K562 (cell line): ENCODE measurements at regions not wholly inside any gene's neighbourhood (a gene's known extent, or its start where the extent isn't known, plus 50 kb on each side); places are given as distances from the start of the nearest gene placed in this dataset.

ENCODE experiments used
- CEBPB ChIP-seq: fragments of 450-650 bp; IDR thresholded peaks from 2 replicates; pipeline ENCODE4 v1.6.1; 2016; ENCODE audit warnings: missing genetic modification characterization, missing compliant biosample characterization
- DACH1 ChIP-seq: fragments of 450-650 bp; IDR thresholded peaks from 2 replicates; pipeline ENCODE4 v1.6.1; 2018; ENCODE audit not compliant: partially characterized antibody
- E2F5 ChIP-seq: sonication (generic); formaldehyde crosslinking; IDR thresholded peaks from 2 replicates; pipeline ENCODE4 v1.8.0; 2022; ENCODE audit warnings: mild to moderate bottlenecking, missing genetic modification reagents
- EP300 ChIP-seq: IDR thresholded peaks from 2 replicates; pipeline ENCODE4 v1.6.1; 2012; ENCODE audit warnings: low read length, improper control_type of control experiment
- HDAC2 ChIP-seq: fragments of 450-650 bp; IDR thresholded peaks from 2 replicates; pipeline ENCODE4 v1.6.1; 2016; ENCODE audit warnings: mild to moderate bottlenecking
- KDM5B ChIP-seq: fragments of 200-600 bp; sonication (generic); IDR thresholded peaks from 2 replicates; pipeline ENCODE4 v1.6.1; 2012; ENCODE audit warnings: low read depth, mild to moderate bottlenecking, moderate library complexity, low read length, control low read depth, inconsistent platforms; ENCODE audit not compliant: insufficient replicate concordance
- MAFG ChIP-seq: fragments of 450-650 bp; conservative IDR thresholded peaks from 2 replicates; pipeline ENCODE4 v1.6.1; 2016; ENCODE audit warnings: missing genetic modification characterization, missing compliant biosample characterization
- MAFK ChIP-seq: IDR thresholded peaks from 2 replicates; pipeline ENCODE4 v1.6.1; 2011; ENCODE audit warnings: low read length, improper control_type of control experiment
- MBD2 ChIP-seq: sonication (generic); IDR thresholded peaks from 2 replicates; pipeline ENCODE4 v1.6.1; 2016; ENCODE audit warnings: low read depth, borderline replicate concordance
- MCM5 ChIP-seq: fragments of 450-650 bp; IDR thresholded peaks from 2 replicates; pipeline ENCODE4 v1.6.1; 2016; ENCODE audit warnings: low read depth
- MITF ChIP-seq: IDR thresholded peaks from 2 replicates; pipeline ENCODE4 v1.6.1; 2014; ENCODE audit warnings: antibody characterized with exemption
- MXI1 ChIP-seq: IDR thresholded peaks from 2 replicates; pipeline ENCODE4 v1.6.1; 2011; ENCODE audit warnings: low read depth, mild to moderate bottlenecking, improper control_type of control experiment, low read length
- NCOR1 ChIP-seq: fragments of 450-650 bp; IDR thresholded peaks from 2 replicates; pipeline ENCODE4 v1.6.1; 2016; ENCODE audit warnings: mild to moderate bottlenecking, moderate library complexity
- POLR2A ChIP-seq: fragments of 450-650 bp; conservative IDR thresholded peaks from 2 replicates; pipeline ENCODE4 v1.6.1; 2016
- POLR2G ChIP-seq: fragments of 200-400 bp; formaldehyde crosslinking; IDR thresholded peaks from 2 replicates; pipeline ENCODE4 v1.6.1; 2017; ENCODE audit warnings: low read depth, mild to moderate bottlenecking, antibody characterized with exemption, low read length, moderate library complexity
- PREB ChIP-seq: sonication (generic); formaldehyde crosslinking; IDR thresholded peaks from 2 replicates; pipeline ENCODE4 v1.8.1; 2023; ENCODE audit warnings: mild to moderate bottlenecking, missing genetic modification reagents
- SIN3B ChIP-seq: fragments of 450-650 bp; IDR thresholded peaks from 2 replicates; pipeline ENCODE4 v1.6.1; 2017; ENCODE audit warnings: low read depth, mild to moderate bottlenecking, moderate library complexity
- SNIP1 ChIP-seq: fragments of 450-650 bp; IDR thresholded peaks from 2 replicates; pipeline ENCODE4 v1.7.1; 2017; ENCODE audit warnings: low read depth, mild to moderate bottlenecking
- TBL1XR1 ChIP-seq, 2 experiments: IDR thresholded peaks; 2 replicates each; pipeline ENCODE4 v1.6.1; 2012; ENCODE audit warnings: improper control_type of control experiment in 2 of 2, low read length in 2 of 2, mild to moderate bottlenecking in 1 of 2
- TEAD1 ChIP-seq, 2 experiments: fragments of 450-650 bp in 1 of 2; sonication (generic) in 1 of 2; formaldehyde crosslinking; IDR thresholded peaks; 2 replicates each; pipeline versions ENCODE4 v1.4.0 to v1.8.0; 2020 to 2022; ENCODE audit warnings: mild to moderate bottlenecking in 2 of 2, missing genetic modification reagents in 1 of 2
- TRIM24 ChIP-seq, 2 experiments: fragments of 450-650 bp; IDR thresholded peaks; 2 replicates each; pipeline ENCODE4 v1.6.1; 2016
- YBX1 ChIP-seq: fragments of 450-650 bp; IDR thresholded peaks from 2 replicates; pipeline ENCODE4 v1.7.1; 2016; ENCODE audit warnings: mild to moderate bottlenecking
- ZBTB33 ChIP-seq: sonication (generic); formaldehyde crosslinking; IDR thresholded peaks from 2 replicates; pipeline ENCODE4 v1.8.1; 2023; ENCODE audit warnings: mild to moderate bottlenecking, missing genetic modification reagents
- ZEB2 ChIP-seq: fragments of 450-650 bp; IDR thresholded peaks from 2 replicates; pipeline ENCODE4 v1.6.1; 2016
- ZNF3 ChIP-seq: fragments of 250-450 bp; sonication (Bioruptor Pico); IDR thresholded peaks from 2 replicates; pipeline ENCODE4 v1.5.0; 2021; ENCODE audit warnings: mild to moderate bottlenecking, moderate library complexity
- ZNF384 ChIP-seq: IDR thresholded peaks from 2 replicates; pipeline ENCODE4 v1.6.1; 2012; ENCODE audit warnings: low read depth, low read length, improper control_type of control experiment
- ZNF408 ChIP-seq: fragments of 250-450 bp; sonication (Bioruptor Pico); IDR thresholded peaks from 2 replicates; pipeline ENCODE4 v1.4.0; 2020; ENCODE audit warnings: low read depth, mild to moderate bottlenecking, moderate library complexity
- ZNF785 ChIP-seq: fragments of 250-450 bp; sonication (Bioruptor Pico); IDR thresholded peaks from 2 replicates; pipeline ENCODE4 v1.4.0; 2020; ENCODE audit warnings: mild to moderate bottlenecking

- TF ChIP-seq KDM5B (no peak), DACH1 (peak; percentile 37), HDAC2 (peak; percentile 42; the same call in 1 of the 2 replicates), MAFG (tag) (0 out of 2 replicates have a peak, but pooled peaks have one; percentile 12), MBD2 (0 out of 2 replicates have a peak, but pooled peaks have one; percentile 27), PREB (no peak), E2F5 (no peak), NCOR1 (peak; percentile 57), SIN3B (no peak), TEAD1 (CRISPR knock-in tag; IDR thresholded peaks at IDR 0.05) (0 out of 4 replicates have a peak, but pooled peaks of 1 of the 2 experiments have one; percentile 28), YBX1 (no peak), MAFK (no peak), TRIM24 (IDR thresholded peaks at IDR 0.05) (peak in 1 of 2 experiments; percentile 58; a peak in 2 of 4 replicates), MCM5 (no peak), EP300 (peak; percentile 70; the same call in 1 of the 2 replicates), TBL1XR1 (IDR thresholded peaks at IDR 0.05; ENCODE audit: low read length in 2 of 2) (peak in 1 of 2 experiments; percentile 53; a peak in 1 of 4 replicates), ZNF785 (no peak), SNIP1 (no peak), POLR2A (no peak), POLR2G (no peak), MXI1 (no peak), ZEB2 (peak; percentile 54; the same call in 1 of the 2 replicates), ZBTB33 (CRISPR knock-in tag) (no peak), ZNF384 (no peak), MITF (no peak), CEBPB (tag) (peak; percentile 16; the same call in 1 of the 2 replicates), ZNF3 (CRISPR knock-in tag) (no peak), ZNF408 (CRISPR knock-in tag) (no peak)
Measured at GRCh38 chr2:42913280-42913878, 121.0 kb upstream of the HAAO start (continued).
